Eye (tissue), 1 donor: ENCODE measurements at regions not wholly inside any gene's neighbourhood (a gene's known extent, or its start where the extent isn't known, plus 50 kb on each side); places are given as distances from the start of the nearest gene placed in this dataset.

Experiments
- DNase-seq: peaks from one replicate; pipeline ENCODE4 v3.0.0-alpha.2; 2015

GRCh38 chr12:47303995-47304560 is 224.3 kb upstream of the AMIGO2 start:
- DNase-seq = no peak

GRCh38 chr12:47303207-47303606 is 223.4 kb upstream of the AMIGO2 start:
- DNase-seq = no peak

GRCh38 chr12:47302111-47302671 is 222.4 kb upstream of the AMIGO2 start:
- DNase-seq = no peak

GRCh38 chr12:47299586-47299985 is 219.8 kb upstream of the AMIGO2 start:
- DNase-seq = no peak

- no peak for DNase-seq
Measured at GRCh38 chr12:47297993-47298392, 218.2 kb upstream of the AMIGO2 start.

- no peak for DNase-seq
Measured at GRCh38 chr12:47296828-47297227, 217.1 kb upstream of the AMIGO2 start.

- DNase-seq = no peak
Measured at GRCh38 chr12:47293406-47293805, 213.6 kb upstream of the AMIGO2 start.

- no peak for DNase-seq
Measured at GRCh38 chr12:47286676-47287075, 206.9 kb upstream of the AMIGO2 start.
